MCF 10A (cell line): ENCODE measurements at regions not wholly inside any gene's neighbourhood (a gene's known extent, or its start where the extent isn't known, plus 50 kb on each side); places are given as distances from the start of the nearest gene placed in this dataset.

ENCODE experiments used
- BruUV-seq: library from RNA; stranded (reverse); fragments of 400-500 nt; replicated peaks from 2 replicates; lab custom pipeline; 2021; lab: Mats Ljungman, UMichigan
- CTCF ChIA-PET: fragments of 300-600 bp; sonication (Branson Sonifier 250); formaldehyde crosslinking; extraction: SDS; loops from one replicate; lab custom pipeline; 2021; ENCODE audit warnings: antibody characterized with exemption, inconsistent platforms; lab: Yijun Ruan, JAX
- POLR2A ChIA-PET: fragments of 300-600, 350-650 bp; sonication (Branson Sonifier 250); formaldehyde crosslinking; extraction: SDS; loops from one replicate; lab custom pipeline; 2020; ENCODE audit warnings: antibody characterized with exemption, inconsistent platforms; lab: Yijun Ruan, JAX
- DNase-seq: peaks from one replicate; pipeline ENCODE4 v3.0.0-alpha.2; 2018; ENCODE audit not compliant: unreplicated experiment
- H3K27ac Mint-ChIP-seq: one replicate; pipeline ENCODE4 v1.8.0; 2022; ENCODE audit warnings: mild to moderate bottlenecking, low read depth, mixed read lengths; ENCODE audit not compliant: unreplicated experiment
- H3K27me3 Mint-ChIP-seq: one replicate; pipeline ENCODE4 v1.8.0; 2022; ENCODE audit warnings: mixed read lengths; ENCODE audit not compliant: insufficient read depth, unreplicated experiment
- H3K36me3 Mint-ChIP-seq: one replicate; pipeline ENCODE4 v1.8.0; 2022; ENCODE audit warnings: mild to moderate bottlenecking, moderate library complexity, mixed read lengths; ENCODE audit not compliant: insufficient read depth, unreplicated experiment
- H3K4me1 Mint-ChIP-seq: one replicate; pipeline ENCODE4 v1.8.0; 2022; ENCODE audit warnings: mixed read lengths; ENCODE audit not compliant: insufficient read depth, unreplicated experiment
- H3K4me3 Mint-ChIP-seq: one replicate; pipeline ENCODE4 v1.8.0; 2022; ENCODE audit warnings: mild to moderate bottlenecking, moderate library complexity, mixed read lengths; ENCODE audit not compliant: unreplicated experiment
- H3K9me3 Mint-ChIP-seq: one replicate; pipeline ENCODE4 v1.8.0; 2022; ENCODE audit warnings: mixed read lengths; ENCODE audit not compliant: unreplicated experiment
- intact Hi-C: fragments of 100-400 bp; cut with micrococcal nuclease; formaldehyde crosslinking; loops from 2 replicates; pipeline ENCODE4 v1.14.1; 2022
- TF ChIP-seq, protein P1 (sequence below): fragments of 200-600 bp; IDR thresholded peaks from one replicate; pipeline ENCODE4 v1.8.0; 2022; ENCODE audit warnings: antibody characterized with exemption, mild to moderate bottlenecking; ENCODE audit not compliant: unreplicated experiment

DNA sequence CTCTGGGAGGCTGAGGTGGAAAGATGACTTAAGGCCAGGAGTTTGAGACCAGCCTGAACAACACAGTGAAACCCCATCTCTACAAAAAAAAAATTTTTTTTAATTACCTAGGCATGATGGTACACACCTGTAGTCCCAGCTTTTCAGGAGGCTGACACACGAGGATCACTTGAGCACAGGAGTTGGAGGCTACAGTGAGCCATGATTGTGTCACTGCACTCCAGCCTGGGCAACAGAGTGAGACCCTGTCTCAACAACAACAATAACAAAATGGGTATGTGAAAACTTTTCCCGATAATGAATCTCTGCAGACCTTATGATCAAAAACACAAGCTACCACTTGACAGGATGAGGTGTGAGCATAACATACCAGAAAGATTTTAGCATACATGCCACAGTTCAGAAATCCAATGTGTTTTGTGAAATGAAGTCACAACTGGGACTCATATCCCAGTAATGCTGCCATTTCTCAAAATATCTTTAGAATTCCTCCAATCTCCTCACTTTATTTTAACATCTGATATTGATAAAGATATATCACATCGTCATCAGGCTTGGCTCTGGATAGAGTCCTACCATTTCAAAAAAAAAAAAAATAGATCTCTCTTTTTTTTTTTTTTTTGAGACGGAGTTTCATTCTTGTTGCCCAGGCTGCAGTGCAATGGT, 74.0 kb upstream of the PELI1 start:
- ChIA-PET POLR2A (interaction anchor here (1.5 kb wide), 1 partner anchor 10 kb away, joined by 6 read pairs; no protein-coding TSS in a partner anchor), CTCF (no interaction called here)
- peaks cover 10% of the 10 kb centered on the region for H3K4me1 Mint-ChIP-seq
- BruUV-seq = no TSS peak
- no peaks in the 10 kb centered on the region for H3K27me3 Mint-ChIP-seq
- no peak for DNase-seq
- H3K27ac Mint-ChIP-seq = no peak overlapping the region
- no peaks in the 10 kb centered on the region for H3K36me3 Mint-ChIP-seq
- H3K4me3 Mint-ChIP-seq = no peak overlapping the region
- intact Hi-C loops = no loop called here
- H3K9me3 Mint-ChIP-seq = no peaks in the 10 kb centered on the region
- TF ChIP-seq, protein P1, sequence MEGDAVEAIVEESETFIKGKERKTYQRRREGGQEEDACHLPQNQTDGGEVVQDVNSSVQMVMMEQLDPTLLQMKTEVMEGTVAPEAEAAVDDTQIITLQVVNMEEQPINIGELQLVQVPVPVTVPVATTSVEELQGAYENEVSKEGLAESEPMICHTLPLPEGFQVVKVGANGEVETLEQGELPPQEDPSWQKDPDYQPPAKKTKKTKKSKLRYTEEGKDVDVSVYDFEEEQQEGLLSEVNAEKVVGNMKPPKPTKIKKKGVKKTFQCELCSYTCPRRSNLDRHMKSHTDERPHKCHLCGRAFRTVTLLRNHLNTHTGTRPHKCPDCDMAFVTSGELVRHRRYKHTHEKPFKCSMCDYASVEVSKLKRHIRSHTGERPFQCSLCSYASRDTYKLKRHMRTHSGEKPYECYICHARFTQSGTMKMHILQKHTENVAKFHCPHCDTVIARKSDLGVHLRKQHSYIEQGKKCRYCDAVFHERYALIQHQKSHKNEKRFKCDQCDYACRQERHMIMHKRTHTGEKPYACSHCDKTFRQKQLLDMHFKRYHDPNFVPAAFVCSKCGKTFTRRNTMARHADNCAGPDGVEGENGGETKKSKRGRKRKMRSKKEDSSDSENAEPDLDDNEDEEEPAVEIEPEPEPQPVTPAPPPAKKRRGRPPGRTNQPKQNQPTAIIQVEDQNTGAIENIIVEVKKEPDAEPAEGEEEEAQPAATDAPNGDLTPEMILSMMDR = no peak

DNA sequence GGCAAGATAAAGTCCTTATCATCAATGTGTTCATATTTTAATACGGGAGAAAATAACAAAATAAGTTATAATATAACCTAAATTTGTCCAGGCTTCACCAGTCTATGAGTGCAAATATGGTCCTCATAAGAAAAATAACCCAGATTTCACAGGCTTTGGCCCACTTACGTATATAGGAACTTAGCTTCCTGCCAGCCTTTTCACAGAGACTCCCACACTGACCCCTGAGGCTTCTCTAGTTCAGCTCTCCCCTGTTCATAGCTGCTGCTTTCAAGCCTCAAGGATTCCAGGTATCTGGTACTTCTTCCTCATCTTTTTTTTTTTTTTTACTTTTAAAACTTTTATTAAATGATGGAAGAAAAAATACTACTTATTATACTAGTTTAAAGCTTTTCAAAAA, 74.9 kb upstream of the PELI1 start:
- H3K27me3 Mint-ChIP-seq = no peaks in the 10 kb centered on the region
- DNase-seq = no peak
- intact Hi-C loops = no loop called here
- no peak overlapping the region for H3K27ac Mint-ChIP-seq
- CTCF ChIA-PET = interaction anchor here (0.6 kb wide), 1 partner anchor 520 kb away, joined by 3 read pairs; no protein-coding TSS in a partner anchor
- POLR2A ChIA-PET = interaction anchor here (0.8 to 1.5 kb wide), 4 partner anchors 8 to 25 kb away, joined by 3 to 6 read pairs (median 4); no protein-coding TSS in a partner anchor
- no peaks in the 10 kb centered on the region for H3K9me3 Mint-ChIP-seq
- no TSS peak for BruUV-seq
- TF ChIP-seq, protein P1 = no peak
- H3K36me3 Mint-ChIP-seq = no peaks in the 10 kb centered on the region
- no peak overlapping the region for H3K4me3 Mint-ChIP-seq
- peaks cover 10% of the 10 kb centered on the region for H3K4me1 Mint-ChIP-seq

DNA sequence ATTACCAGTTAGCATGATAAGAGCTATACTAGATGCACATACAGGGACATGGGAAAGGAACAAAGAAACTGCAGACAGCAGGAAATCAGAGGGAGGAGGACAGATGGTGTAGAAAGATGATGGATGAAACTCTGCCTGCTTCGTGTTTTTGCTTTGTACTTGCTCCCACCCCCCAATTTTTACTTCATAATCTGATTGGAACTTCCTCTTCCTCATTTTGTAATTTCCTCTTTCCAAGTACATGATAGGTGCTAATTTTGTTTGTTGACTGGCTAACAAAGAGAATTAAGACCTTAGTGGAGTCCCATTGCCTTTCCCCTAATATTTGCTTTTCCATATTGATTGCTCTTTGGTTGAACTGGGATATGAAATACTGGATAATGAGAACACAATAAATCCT, 76.0 kb upstream of the PELI1 start:
- Mint-ChIP-seq H3K9me3 (no peaks in the 10 kb centered on the region), H3K36me3 (no peaks in the 10 kb centered on the region), H3K4me1 (peaks cover 10% of the 10 kb centered on the region), H3K27ac (no peak overlapping the region), H3K27me3 (no peaks in the 10 kb centered on the region), H3K4me3 (no peak overlapping the region)
- ChIA-PET CTCF (no interaction called here), POLR2A (interaction anchor here (0.6 kb wide), 1 partner anchor 304 kb away, joined by 3 read pairs; the partner anchor contains the start of gene AFTPH)
- intact Hi-C loops = no loop called here
- no peak for DNase-seq
- TF ChIP-seq, protein P1 = no peak
- BruUV-seq = no TSS peak

DNA sequence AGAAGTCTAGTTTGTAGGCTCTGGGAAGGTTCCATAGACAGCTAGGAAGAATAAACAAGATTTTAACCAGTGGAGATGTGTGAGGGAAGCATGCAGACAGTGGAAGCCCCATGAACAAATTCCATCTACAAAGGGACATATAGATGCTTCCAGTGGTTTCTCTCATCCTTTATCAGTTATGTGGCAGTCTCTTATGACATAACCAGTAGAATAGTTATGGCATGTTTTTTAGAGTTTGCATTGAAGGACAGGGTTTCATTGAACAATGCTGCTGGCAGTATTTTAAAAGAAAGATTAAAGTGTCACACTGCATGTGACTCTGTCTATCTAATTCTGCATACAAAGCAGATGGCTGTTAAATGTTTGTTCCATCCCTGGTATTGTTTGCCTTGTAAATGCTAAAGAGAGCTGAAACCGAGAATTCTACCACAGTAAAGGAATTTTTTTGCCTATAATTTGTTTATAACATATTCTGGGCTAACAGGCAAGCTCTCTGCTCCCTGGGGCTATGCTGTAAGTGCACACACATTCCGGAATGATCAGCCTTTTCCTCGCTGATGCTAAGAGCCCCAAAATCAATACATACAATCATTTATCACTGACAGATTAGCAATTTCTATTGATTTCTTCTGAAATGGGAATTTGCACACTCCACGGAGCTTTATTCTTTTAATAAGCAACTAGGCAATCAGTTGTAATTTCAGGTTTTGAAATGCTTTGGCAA, 76.8 kb upstream of the PELI1 start:
- no peak overlapping the region for H3K4me3 Mint-ChIP-seq
- CTCF ChIA-PET = no interaction called here
- DNase-seq = no peak
- no peaks in the 10 kb centered on the region for H3K36me3 Mint-ChIP-seq
- H3K9me3 Mint-ChIP-seq = no peaks in the 10 kb centered on the region
- H3K27me3 Mint-ChIP-seq = no peaks in the 10 kb centered on the region
- intact Hi-C loops = no loop called here
- no peak overlapping the region for H3K27ac Mint-ChIP-seq
- H3K4me1 Mint-ChIP-seq = peaks cover 17% of the 10 kb centered on the region
- TF ChIP-seq, protein P1 = no peak
- POLR2A ChIA-PET = interaction anchor here (0.6 kb wide), 2 partner anchors 66 to 303 kb away, joined by 3 to 4 read pairs; partner anchors contain the start of gene AFTPH
- no TSS peak for BruUV-seq
